Fibroblast of lung (primary cell): ENCODE measurements at regions not wholly inside any gene's neighbourhood (a gene's known extent, or its start where the extent isn't known, plus 50 kb on each side); places are given as distances from the start of the nearest gene placed in this dataset.
A peak's percentile ranks its signal among the peaks of the same experiment; 100 is the strongest.

Experiments
- DNase-seq, 2 donors: peaks; one replicate each; pipeline versions ENCODE4 v3.0.0 to v3.0.0-alpha.2; 2010; ENCODE audit warnings: low read depth in 2 of 2
- H2AFZ ChIP-seq: 2 replicates; pipeline ENCODE4 v1.5.1; 2012; ENCODE audit warnings: low read length, control low read depth, inconsistent platforms
- H3K27ac ChIP-seq: 2 replicates; pipeline ENCODE4 v1.5.1; 2011; ENCODE audit warnings: low read length, control low read depth; ENCODE audit not compliant: insufficient read depth
- H3K27me3 ChIP-seq: 2 replicates; pipeline ENCODE4 v1.5.1; 2011; ENCODE audit warnings: mild to moderate bottlenecking, low read length; ENCODE audit not compliant: control insufficient read depth, insufficient read depth
- H3K36me3 ChIP-seq: 2 replicates; pipeline ENCODE4 v1.5.1; 2011; ENCODE audit warnings: low read length; ENCODE audit not compliant: control insufficient read depth, insufficient read depth
- H3K4me1 ChIP-seq: 2 replicates; pipeline ENCODE4 v1.5.1; 2011; ENCODE audit warnings: low read length; ENCODE audit not compliant: control insufficient read depth, insufficient read depth; ENCODE audit errors: extremely low read depth
- H3K4me2 ChIP-seq: 2 replicates; pipeline ENCODE4 v1.5.1; 2011; ENCODE audit warnings: low read length, control low read depth; ENCODE audit not compliant: insufficient read depth; ENCODE audit errors: extremely low read depth
- H3K4me3 ChIP-seq, 4 experiments: fragments of 200-600 bp in 1 of 4; sonication (generic) in 1 of 4; replicated peaks in 1 of 4; 2 replicates each; pipeline ENCODE4 v1.5.1; 2011 to 2016; ENCODE audit warnings: low read length in 4 of 4, low read depth in 3 of 4, mild to moderate bottlenecking in 3 of 4, control low read depth in 2 of 4, inconsistent platforms in 1 of 4, mixed read lengths in 1 of 4; ENCODE audit not compliant: insufficient read depth in 1 of 4; ENCODE audit errors: control extremely low read depth in 1 of 4
- H3K79me2 ChIP-seq: 2 replicates; pipeline ENCODE4 v1.5.1; 2012; ENCODE audit warnings: mild to moderate bottlenecking, low read length, inconsistent platforms; ENCODE audit not compliant: control insufficient read depth, insufficient read depth
- H3K9ac ChIP-seq: 2 replicates; pipeline ENCODE4 v1.5.1; 2011; ENCODE audit warnings: mild to moderate bottlenecking, low read length, control low read depth; ENCODE audit not compliant: insufficient read depth
- H3K9me3 ChIP-seq: 2 replicates; pipeline ENCODE4 v1.5.1; 2012; ENCODE audit warnings: low read depth, low read length; ENCODE audit not compliant: control insufficient read depth, insufficient read depth
- H4K20me1 ChIP-seq: 2 replicates; pipeline ENCODE4 v1.5.1; 2011; ENCODE audit warnings: low read length; ENCODE audit not compliant: control insufficient read depth, insufficient read depth; ENCODE audit errors: extremely low read depth
- EZH2 ChIP-seq: IDR thresholded peaks from 2 replicates; pipeline ENCODE4 v1.5.1; 2012; ENCODE audit warnings: low read length, control low read depth, mild to moderate bottlenecking; ENCODE audit errors: missing control alignments
- TF ChIP-seq, protein P1 (sequence below), 2 donors: IDR thresholded peaks in 1 of 2; conservative IDR thresholded peaks in 1 of 2; 1 replicate in 1 of 2; 2 replicates in 1 of 2; pipeline ENCODE4 v1.5.1; 2011 to 2012; ENCODE audit warnings: low read length in 2 of 2, control low read depth in 1 of 2, inconsistent platforms in 1 of 2, low read depth in 1 of 2, mild to moderate bottlenecking in 1 of 2

DNA sequence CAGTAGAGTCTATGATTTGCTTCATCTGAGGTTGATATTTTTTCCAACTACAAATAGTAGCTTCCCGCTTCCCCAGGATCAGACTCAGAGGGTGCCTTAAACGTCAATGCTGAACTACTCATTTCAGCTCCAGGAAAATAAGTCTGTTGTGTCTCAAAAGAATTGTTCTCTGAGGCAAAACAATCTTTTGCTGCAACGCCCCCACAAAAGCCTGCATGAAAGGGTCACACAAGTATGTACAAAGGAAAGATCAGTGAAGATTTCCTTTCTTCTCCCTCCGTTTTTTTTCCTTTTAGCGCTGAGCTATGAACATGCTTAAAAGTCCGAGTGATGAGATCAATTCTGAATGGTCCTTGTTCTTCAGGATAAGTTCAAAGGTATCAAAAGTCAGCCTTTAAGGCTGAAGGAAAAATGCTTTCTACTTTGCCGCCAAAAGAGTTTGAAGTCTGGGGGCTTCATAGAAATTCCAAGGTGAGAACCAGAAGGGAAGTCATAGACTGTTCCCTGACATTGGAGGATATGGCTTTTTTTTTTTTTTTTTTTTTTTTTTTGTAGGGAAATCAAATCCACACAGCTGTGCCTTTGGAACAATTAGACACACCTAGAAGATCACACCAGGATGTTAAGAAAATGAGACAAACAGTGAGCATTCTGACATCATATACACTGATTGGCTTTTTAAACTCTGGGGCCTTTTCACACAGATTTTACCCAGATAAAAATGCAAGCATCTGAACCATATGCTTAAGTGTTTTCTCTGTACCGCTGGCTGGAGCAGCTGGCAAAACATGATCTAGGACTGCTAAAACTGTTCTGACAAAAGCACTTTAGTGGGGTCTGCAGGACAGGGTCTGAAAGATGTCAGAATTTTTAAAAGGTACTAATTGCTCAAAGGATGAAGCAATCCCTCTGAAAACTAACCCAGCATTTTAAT, 329.3 kb downstream of the ENC1 start:
- Histone ChIP-seq H3K4me2 (no peak overlapping the region), H4K20me1 (no peaks in the 10 kb centered on the region), H3K27me3 (no peaks in the 10 kb centered on the region), H3K4me3 (no peak overlapping the region), H3K27ac (no peak overlapping the region), H3K4me1 (peaks cover 8% of the 10 kb centered on the region), H3K79me2 (no peaks in the 10 kb centered on the region), H3K9ac (no peak overlapping the region), H2AFZ (no peak overlapping the region), H3K36me3 (no peaks in the 10 kb centered on the region), H3K9me3 (no peaks in the 10 kb centered on the region)
- TF ChIP-seq, protein P1, sequence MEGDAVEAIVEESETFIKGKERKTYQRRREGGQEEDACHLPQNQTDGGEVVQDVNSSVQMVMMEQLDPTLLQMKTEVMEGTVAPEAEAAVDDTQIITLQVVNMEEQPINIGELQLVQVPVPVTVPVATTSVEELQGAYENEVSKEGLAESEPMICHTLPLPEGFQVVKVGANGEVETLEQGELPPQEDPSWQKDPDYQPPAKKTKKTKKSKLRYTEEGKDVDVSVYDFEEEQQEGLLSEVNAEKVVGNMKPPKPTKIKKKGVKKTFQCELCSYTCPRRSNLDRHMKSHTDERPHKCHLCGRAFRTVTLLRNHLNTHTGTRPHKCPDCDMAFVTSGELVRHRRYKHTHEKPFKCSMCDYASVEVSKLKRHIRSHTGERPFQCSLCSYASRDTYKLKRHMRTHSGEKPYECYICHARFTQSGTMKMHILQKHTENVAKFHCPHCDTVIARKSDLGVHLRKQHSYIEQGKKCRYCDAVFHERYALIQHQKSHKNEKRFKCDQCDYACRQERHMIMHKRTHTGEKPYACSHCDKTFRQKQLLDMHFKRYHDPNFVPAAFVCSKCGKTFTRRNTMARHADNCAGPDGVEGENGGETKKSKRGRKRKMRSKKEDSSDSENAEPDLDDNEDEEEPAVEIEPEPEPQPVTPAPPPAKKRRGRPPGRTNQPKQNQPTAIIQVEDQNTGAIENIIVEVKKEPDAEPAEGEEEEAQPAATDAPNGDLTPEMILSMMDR (conservative IDR thresholded peaks at IDR 0.05 in 1 of 2, IDR thresholded peaks at IDR 0.05 in 1 of 2; ENCODE audit: low read depth in 1 of 2, low read length in 2 of 2), result no peak
- TF ChIP-seq EZH2, result no peak
- peak in 1 of 2 donors; percentile 65 for DNase-seq

- peaks cover 2% of the 10 kb centered on the region for H3K4me1 ChIP-seq
- no peak overlapping the region for H2AFZ ChIP-seq
- H3K9ac ChIP-seq, result no peak overlapping the region
- DNase-seq, result peak in 1 of 2 donors; percentile 87
- no peaks in the 10 kb centered on the region for H3K36me3 ChIP-seq
- no peak overlapping the region for H3K4me2 ChIP-seq
- no peak overlapping the region for H3K27ac ChIP-seq
- TF ChIP-seq EZH2, result no peak
- TF ChIP-seq, protein P1 (conservative IDR thresholded peaks at IDR 0.05 in 1 of 2, IDR thresholded peaks at IDR 0.05 in 1 of 2; ENCODE audit: low read depth in 1 of 2, low read length in 2 of 2), result no peak
- H3K4me3 ChIP-seq, result no peak overlapping the region
- H3K27me3 ChIP-seq, result no peaks in the 10 kb centered on the region
- no peaks in the 10 kb centered on the region for H4K20me1 ChIP-seq
- no peaks in the 10 kb centered on the region for H3K79me2 ChIP-seq
- no peaks in the 10 kb centered on the region for H3K9me3 ChIP-seq
These were observed 330.1 kb downstream of the ENC1 start for GRCh38 chr5:74310386-74310785.

- Histone ChIP-seq H3K27ac (no peak overlapping the region), H3K4me1 (no peaks in the 10 kb centered on the region), H3K9me3 (no peaks in the 10 kb centered on the region), H2AFZ (no peak overlapping the region), H3K4me3 (no peak overlapping the region), H4K20me1 (no peaks in the 10 kb centered on the region), H3K4me2 (no peak overlapping the region), H3K27me3 (no peaks in the 10 kb centered on the region), H3K9ac (no peak overlapping the region), H3K36me3 (no peaks in the 10 kb centered on the region), H3K79me2 (no peaks in the 10 kb centered on the region)
- TF ChIP-seq, protein P1 (conservative IDR thresholded peaks at IDR 0.05 in 1 of 2, IDR thresholded peaks at IDR 0.05 in 1 of 2; ENCODE audit: low read depth in 1 of 2, low read length in 2 of 2), result no peak
- TF ChIP-seq EZH2, result no peak
- no peak for DNase-seq
These were observed 331.5 kb downstream of the ENC1 start for GRCh38 chr5:74309050-74309449.
